Caco-2 (cell line): ENCODE measurements at regions not wholly inside any gene's neighbourhood (a gene's known extent, or its start where the extent isn't known, plus 50 kb on each side); places are given as distances from the start of the nearest gene placed in this dataset.
A peak's percentile ranks its signal among the peaks of the same experiment; 100 is the strongest.

Experiments used
- BruUV-seq: library from RNA; stranded (reverse); fragments of 400-500 nt; replicated peaks from 2 replicates; lab custom pipeline; 2021; lab: Mats Ljungman, UMichigan
- CTCF ChIA-PET: fragments of 300-600 bp; sonication (Branson Sonifier 250); formaldehyde crosslinking; loops from one replicate; lab custom pipeline; 2022; ENCODE audit warnings: antibody characterized with exemption; lab: Charles Lee
- POLR2A ChIA-PET: fragments of 300-600 bp; sonication (Branson Sonifier 250); formaldehyde crosslinking; loops from one replicate; lab custom pipeline; 2022; ENCODE audit warnings: antibody characterized with exemption; lab: Charles Lee
- DNase-seq, 2 experiments: peaks; one replicate each; pipeline versions ENCODE4 v3.0.0 to v3.0.0-alpha.2; 2020 to 2022
- H3K27me3 ChIP-seq: replicated peaks from 2 replicates; pipeline ENCODE4 v1.6.0; 2011; ENCODE audit warnings: low read length; ENCODE audit not compliant: control insufficient read depth, insufficient read depth
- H3K36me3 ChIP-seq: 2 replicates; pipeline ENCODE4 v1.5.1; 2011; ENCODE audit warnings: low read length; ENCODE audit not compliant: control insufficient read depth, insufficient read depth
- H3K4me1 ChIP-seq: fragments of 250-450 bp; sonication (Bioruptor Pico); 2 replicates; pipeline ENCODE4 v1.5.1; 2020; ENCODE audit warnings: mild to moderate bottlenecking
- H3K4me3 ChIP-seq: 2 replicates; pipeline ENCODE4 v1.5.1; 2011; ENCODE audit warnings: low read depth, mild to moderate bottlenecking, control low read depth, low read length
- H3K9me3 ChIP-seq: fragments of 250-450 bp; sonication (Bioruptor Pico); 2 replicates; pipeline ENCODE4 v1.5.1; 2020; ENCODE audit warnings: mild to moderate bottlenecking, moderate library complexity
- H3K27ac Mint-ChIP-seq: one replicate; pipeline ENCODE4 v1.8.0; 2022; ENCODE audit warnings: mixed read lengths; ENCODE audit not compliant: unreplicated experiment
- H3K27me3 Mint-ChIP-seq: one replicate; pipeline ENCODE4 v1.8.0; 2022; ENCODE audit warnings: mixed read lengths; ENCODE audit not compliant: insufficient read depth, unreplicated experiment
- H3K36me3 Mint-ChIP-seq: one replicate; pipeline ENCODE4 v1.8.0; 2022; ENCODE audit warnings: mild to moderate bottlenecking, mixed read lengths; ENCODE audit not compliant: insufficient read depth, unreplicated experiment
- H3K4me1 Mint-ChIP-seq: one replicate; pipeline ENCODE4 v1.8.0; 2022; ENCODE audit warnings: low read depth, mixed read lengths; ENCODE audit not compliant: unreplicated experiment
- H3K4me3 Mint-ChIP-seq: one replicate; pipeline ENCODE4 v1.8.0; 2022; ENCODE audit warnings: mild to moderate bottlenecking, moderate library complexity, mixed read lengths; ENCODE audit not compliant: unreplicated experiment
- H3K9me3 Mint-ChIP-seq: one replicate; pipeline ENCODE4 v1.8.0; 2022; ENCODE audit warnings: mixed read lengths; ENCODE audit not compliant: unreplicated experiment
- intact Hi-C: fragments of 100-400 bp; cut with micrococcal nuclease; formaldehyde crosslinking; loops from one replicate; pipeline ENCODE4 v1.10.0; 2022; ENCODE audit not compliant: unreplicated experiment
- TF ChIP-seq, protein P1 (sequence below), 2 experiments: fragments of 200-600 bp in 1 of 2; IDR thresholded peaks; 1 replicate in 1 of 2; 2 replicates in 1 of 2; pipeline versions ENCODE4 v1.5.1 to v1.8.0; 2011 to 2022; ENCODE audit warnings: antibody characterized with exemption in 1 of 2, control low read depth in 1 of 2, inconsistent platforms in 1 of 2, low read depth in 1 of 2, low read length in 1 of 2, mild to moderate bottlenecking in 1 of 2, moderate library complexity in 1 of 2; ENCODE audit not compliant: insufficient read depth in 1 of 2, severe bottlenecking in 1 of 2, unreplicated experiment in 1 of 2

DNA sequence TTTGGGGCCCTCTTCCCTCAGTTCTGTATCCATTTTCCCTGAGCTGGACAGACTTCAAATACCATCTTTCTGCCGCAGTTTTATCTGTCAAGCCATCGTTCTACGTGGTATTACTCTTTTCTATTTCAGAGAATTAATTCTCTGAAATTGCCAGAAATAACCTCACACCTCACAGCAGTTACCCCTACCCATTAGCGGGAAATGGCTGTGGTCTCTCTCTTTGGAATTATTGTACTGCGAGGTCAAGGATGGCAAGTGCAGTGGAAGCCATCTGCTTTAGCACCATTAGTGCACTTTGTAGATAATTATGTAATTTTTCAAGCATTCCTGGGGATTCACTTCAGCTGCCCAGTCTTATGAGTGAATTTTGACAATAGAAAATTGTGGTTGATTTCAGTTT lies 147.8 kb upstream of the CDH4 start:
- BruUV-seq, result no TSS peak
- intact Hi-C loops, result no loop called here
- H3K4me3 ChIP-seq, result no peak overlapping the region
- CTCF ChIA-PET, result no interaction called here
- H3K4me1 ChIP-seq, result no peaks in the 10 kb centered on the region
- Mint-ChIP-seq H3K4me1 (no peaks in the 10 kb centered on the region), H3K9me3 (no peaks in the 10 kb centered on the region), H3K4me3 (no peak overlapping the region), H3K36me3 (no peaks in the 10 kb centered on the region), H3K27ac (no peak overlapping the region), H3K27me3 (peaks cover 8% of the 10 kb centered on the region)
- TF ChIP-seq, protein P1, sequence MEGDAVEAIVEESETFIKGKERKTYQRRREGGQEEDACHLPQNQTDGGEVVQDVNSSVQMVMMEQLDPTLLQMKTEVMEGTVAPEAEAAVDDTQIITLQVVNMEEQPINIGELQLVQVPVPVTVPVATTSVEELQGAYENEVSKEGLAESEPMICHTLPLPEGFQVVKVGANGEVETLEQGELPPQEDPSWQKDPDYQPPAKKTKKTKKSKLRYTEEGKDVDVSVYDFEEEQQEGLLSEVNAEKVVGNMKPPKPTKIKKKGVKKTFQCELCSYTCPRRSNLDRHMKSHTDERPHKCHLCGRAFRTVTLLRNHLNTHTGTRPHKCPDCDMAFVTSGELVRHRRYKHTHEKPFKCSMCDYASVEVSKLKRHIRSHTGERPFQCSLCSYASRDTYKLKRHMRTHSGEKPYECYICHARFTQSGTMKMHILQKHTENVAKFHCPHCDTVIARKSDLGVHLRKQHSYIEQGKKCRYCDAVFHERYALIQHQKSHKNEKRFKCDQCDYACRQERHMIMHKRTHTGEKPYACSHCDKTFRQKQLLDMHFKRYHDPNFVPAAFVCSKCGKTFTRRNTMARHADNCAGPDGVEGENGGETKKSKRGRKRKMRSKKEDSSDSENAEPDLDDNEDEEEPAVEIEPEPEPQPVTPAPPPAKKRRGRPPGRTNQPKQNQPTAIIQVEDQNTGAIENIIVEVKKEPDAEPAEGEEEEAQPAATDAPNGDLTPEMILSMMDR (IDR thresholded peaks at IDR 0.05; ENCODE audit: insufficient read depth in 1 of 2, low read depth in 1 of 2, low read length in 1 of 2, severe bottlenecking in 1 of 2, unreplicated experiment in 1 of 2), result no peak
- POLR2A ChIA-PET, result no interaction called here
- no peak for DNase-seq
- H3K9me3 ChIP-seq, result peaks cover 7% of the 10 kb centered on the region; the same call in 1 of the 2 replicates
- H3K36me3 ChIP-seq, result no peaks in the 10 kb centered on the region
- no peaks in the 10 kb centered on the region for H3K27me3 ChIP-seq

DNA sequence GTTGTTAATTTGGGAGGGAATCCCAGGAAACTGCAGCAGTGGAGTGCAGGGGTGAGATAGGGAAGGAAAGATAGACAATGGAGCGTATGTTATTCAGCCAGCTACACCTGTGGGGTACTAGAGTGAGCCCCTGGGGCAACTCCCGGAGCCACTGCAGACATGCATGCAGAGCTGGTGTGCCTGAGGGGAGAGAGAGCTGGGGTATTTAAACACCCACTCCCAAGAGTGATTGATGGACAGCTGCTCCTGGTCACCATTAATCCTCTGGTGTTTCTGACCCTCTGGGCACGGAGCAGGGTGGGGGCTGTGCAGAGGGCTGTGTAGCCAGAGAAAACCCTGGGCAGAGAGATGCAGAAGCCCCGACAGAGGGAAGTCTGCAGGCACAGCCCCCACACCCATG lies 146.7 kb upstream of the CDH4 start:
- H3K27ac Mint-ChIP-seq, result no peak overlapping the region
- intact Hi-C loops, result no loop called here
- no peak overlapping the region for H3K4me3 Mint-ChIP-seq
- Histone ChIP-seq H3K4me1 (no peaks in the 10 kb centered on the region), H3K36me3 (no peaks in the 10 kb centered on the region), H3K27me3 (no peaks in the 10 kb centered on the region), H3K9me3 (peaks cover 7% of the 10 kb centered on the region; the same call in 1 of the 2 replicates), H3K4me3 (no peak overlapping the region)
- TF ChIP-seq, protein P1 (IDR thresholded peaks at IDR 0.05; ENCODE audit: insufficient read depth in 1 of 2, low read depth in 1 of 2, low read length in 1 of 2, severe bottlenecking in 1 of 2, unreplicated experiment in 1 of 2), result no peak
- no peaks in the 10 kb centered on the region for H3K36me3 Mint-ChIP-seq
- no TSS peak for BruUV-seq
- peak in 1 of 2 experiments; percentile 70 for DNase-seq
- H3K9me3 Mint-ChIP-seq, result no peaks in the 10 kb centered on the region
- ChIA-PET POLR2A (no interaction called here), CTCF (no interaction called here)
- H3K27me3 Mint-ChIP-seq, result peaks cover 13% of the 10 kb centered on the region
- no peaks in the 10 kb centered on the region for H3K4me1 Mint-ChIP-seq

DNA sequence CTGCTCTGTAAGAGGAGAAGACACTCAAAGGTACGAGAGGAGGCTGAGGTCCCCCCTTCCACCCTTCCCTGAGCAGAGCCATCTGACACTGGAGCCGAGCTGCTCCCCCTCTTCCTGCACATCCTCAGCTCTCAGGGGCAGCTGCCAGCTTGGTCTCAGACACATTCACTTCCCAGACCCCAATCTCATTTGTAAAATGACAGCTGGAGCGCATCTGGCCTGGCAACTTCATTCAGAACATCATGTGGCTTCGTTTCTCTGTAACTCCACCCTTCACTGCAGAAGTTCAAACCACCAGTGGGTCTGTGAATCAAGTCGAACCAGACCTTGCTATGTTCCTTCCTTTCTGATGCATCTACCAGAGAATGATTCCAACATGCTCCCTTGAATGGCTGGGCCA lies 145.6 kb upstream of the CDH4 start:
- Mint-ChIP-seq H3K4me1 (no peaks in the 10 kb centered on the region), H3K36me3 (no peaks in the 10 kb centered on the region), H3K27me3 (peaks cover 15% of the 10 kb centered on the region), H3K9me3 (no peaks in the 10 kb centered on the region), H3K4me3 (no peak overlapping the region), H3K27ac (no peak overlapping the region)
- BruUV-seq, result no TSS peak
- Histone ChIP-seq H3K27me3 (no peaks in the 10 kb centered on the region), H3K4me3 (no peak overlapping the region), H3K9me3 (peaks cover 7% of the 10 kb centered on the region; the same call in 1 of the 2 replicates), H3K4me1 (no peaks in the 10 kb centered on the region), H3K36me3 (no peaks in the 10 kb centered on the region)
- ChIA-PET CTCF (no interaction called here), POLR2A (no interaction called here)
- intact Hi-C loops, result no loop called here
- TF ChIP-seq, protein P1 (IDR thresholded peaks at IDR 0.05; ENCODE audit: insufficient read depth in 1 of 2, low read depth in 1 of 2, low read length in 1 of 2, severe bottlenecking in 1 of 2, unreplicated experiment in 1 of 2), result no peak
- DNase-seq, result no peak
